ENCODE measurements at regions not wholly inside any gene's neighbourhood (a gene's known extent, or its start where the extent isn't known, plus 50 kb on each side); places are given as distances from the start of the nearest gene placed in this dataset.
A peak's percentile ranks its signal among the peaks of the same experiment; 100 is the strongest.

GRCh38 chr5:8418049-8418426, 549.1 kb downstream of the MTRR start:
- Histone ChIP-seq H3K27ac (ENCODE audit: low read depth, low read length) (no peak overlapping the region), H3K4me1 (ENCODE audit: control insufficient read depth, insufficient read depth, low read length) (no peaks in the 10 kb centered on the region), H3K27me3 (ENCODE audit: control insufficient read depth, insufficient read depth, low read length) (no peaks in the 10 kb centered on the region), H3K9me3 (ENCODE audit: control insufficient read depth, insufficient read depth, low read length) (no peaks in the 10 kb centered on the region), H3K36me3 (ENCODE audit: control insufficient read depth, insufficient read depth, low read length) (no peaks in the 10 kb centered on the region), H3K4me3 (ENCODE audit: low read depth, low read length) (no peak overlapping the region), H3K9ac (ENCODE audit: low read depth, low read length) (no peak overlapping the region)

- Histone ChIP-seq H3K27me3 (ENCODE audit: control insufficient read depth, insufficient read depth, low read length) (no peaks in the 10 kb centered on the region), H3K9ac (ENCODE audit: low read depth, low read length) (no peak overlapping the region)
Measured at GRCh38 chr5:8429778-8430758, 561.1 kb downstream of the MTRR start.

GRCh38 chr5:8434501-8434900, 565.6 kb downstream of the MTRR start:
- Histone ChIP-seq H3K9me3 (ENCODE audit: control insufficient read depth, insufficient read depth, low read length) (no peaks in the 10 kb centered on the region), H3K36me3 (ENCODE audit: control insufficient read depth, insufficient read depth, low read length) (no peaks in the 10 kb centered on the region), H3K9ac (ENCODE audit: low read depth, low read length) (no peak overlapping the region), H3K4me3 (ENCODE audit: low read depth, low read length) (no peak overlapping the region), H3K27ac (ENCODE audit: low read depth, low read length) (no peak overlapping the region), H3K27me3 (ENCODE audit: control insufficient read depth, insufficient read depth, low read length) (no peaks in the 10 kb centered on the region), H3K4me1 (ENCODE audit: control insufficient read depth, insufficient read depth, low read length) (no peaks in the 10 kb centered on the region)

More at GRCh38 chr5:8429778-8430758, 561.1 kb downstream of the MTRR start:
- Histone ChIP-seq H3K9me3 (ENCODE audit: control insufficient read depth, insufficient read depth, low read length) (no peaks in the 10 kb centered on the region), H3K4me3 (ENCODE audit: low read depth, low read length) (no peak overlapping the region), H3K4me1 (ENCODE audit: control insufficient read depth, insufficient read depth, low read length) (no peaks in the 10 kb centered on the region), H3K27ac (ENCODE audit: low read depth, low read length) (no peak overlapping the region), H3K36me3 (ENCODE audit: control insufficient read depth, insufficient read depth, low read length) (no peaks in the 10 kb centered on the region)

GRCh38 chr5:8436924-8437323, 568.0 kb downstream of the MTRR start:
- Histone ChIP-seq H3K4me3 (ENCODE audit: low read depth, low read length) (no peak overlapping the region), H3K27me3 (ENCODE audit: control insufficient read depth, insufficient read depth, low read length) (no peaks in the 10 kb centered on the region), H3K36me3 (ENCODE audit: control insufficient read depth, insufficient read depth, low read length) (no peaks in the 10 kb centered on the region), H3K4me1 (ENCODE audit: control insufficient read depth, insufficient read depth, low read length) (no peaks in the 10 kb centered on the region), H3K9me3 (ENCODE audit: control insufficient read depth, insufficient read depth, low read length) (no peaks in the 10 kb centered on the region), H3K9ac (ENCODE audit: low read depth, low read length) (no peak overlapping the region), H3K27ac (ENCODE audit: low read depth, low read length) (no peak overlapping the region)

GRCh38 chr5:8445139-8445538, 576.2 kb downstream of the MTRR start:
- Histone ChIP-seq H3K4me3 (ENCODE audit: low read depth, low read length) (no peak overlapping the region), H3K4me1 (ENCODE audit: control insufficient read depth, insufficient read depth, low read length) (peaks cover 6% of the 10 kb centered on the region), H3K27me3 (ENCODE audit: control insufficient read depth, insufficient read depth, low read length) (no peaks in the 10 kb centered on the region), H3K36me3 (ENCODE audit: control insufficient read depth, insufficient read depth, low read length) (no peaks in the 10 kb centered on the region), H3K9ac (ENCODE audit: low read depth, low read length) (no peak overlapping the region), H3K27ac (ENCODE audit: low read depth, low read length) (no peak overlapping the region), H3K9me3 (ENCODE audit: control insufficient read depth, insufficient read depth, low read length) (no peaks in the 10 kb centered on the region)

GRCh38 chr5:8446179-8446578, 577.2 kb downstream of the MTRR start:
- H3K36me3 ChIP-seq (ENCODE audit: control insufficient read depth, insufficient read depth, low read length): no peaks in the 10 kb centered on the region
- peaks cover 6% of the 10 kb centered on the region for H3K4me1 ChIP-seq (ENCODE audit: control insufficient read depth, insufficient read depth, low read length)
- H3K27ac ChIP-seq (ENCODE audit: low read depth, low read length): no peak overlapping the region
- no peak overlapping the region for H3K4me3 ChIP-seq (ENCODE audit: low read depth, low read length)
- H3K9ac ChIP-seq (ENCODE audit: low read depth, low read length): no peak overlapping the region
- no peaks in the 10 kb centered on the region for H3K9me3 ChIP-seq (ENCODE audit: control insufficient read depth, insufficient read depth, low read length)
- H3K27me3 ChIP-seq (ENCODE audit: control insufficient read depth, insufficient read depth, low read length): no peaks in the 10 kb centered on the region

- no peak overlapping the region for H3K9ac ChIP-seq (ENCODE audit: low read depth, low read length)
- H3K27me3 ChIP-seq (ENCODE audit: control insufficient read depth, insufficient read depth, low read length): peaks cover 7% of the 10 kb centered on the region; the same call in 1 of the 2 replicates
- no peaks in the 10 kb centered on the region for H3K4me1 ChIP-seq (ENCODE audit: control insufficient read depth, insufficient read depth, low read length)
- no peak overlapping the region for H3K27ac ChIP-seq (ENCODE audit: low read depth, low read length)
- peak overlapping the region; percentile 69 for H3K4me3 ChIP-seq (ENCODE audit: low read depth, low read length)
- H3K9me3 ChIP-seq (ENCODE audit: control insufficient read depth, insufficient read depth, low read length): no peaks in the 10 kb centered on the region; the same call in 1 of the 2 replicates
- H3K36me3 ChIP-seq (ENCODE audit: control insufficient read depth, insufficient read depth, low read length): peaks cover 12% of the 10 kb centered on the region; the same call in 1 of the 2 replicates
Measured at GRCh38 chr5:8456846-8457186, 587.9 kb downstream of the MTRR start.

GRCh38 chr5:8457187-8458037, 588.5 kb downstream of the MTRR start:
- Histone ChIP-seq H3K4me3 (ENCODE audit: low read depth, low read length) (peak overlapping the region; percentile 69), H3K9me3 (ENCODE audit: control insufficient read depth, insufficient read depth, low read length) (no peaks in the 10 kb centered on the region; the same call in 1 of the 2 replicates), H3K4me1 (ENCODE audit: control insufficient read depth, insufficient read depth, low read length) (no peaks in the 10 kb centered on the region), H3K27ac (ENCODE audit: low read depth, low read length) (no peak overlapping the region), H3K9ac (ENCODE audit: low read depth, low read length) (peak overlapping the region; percentile 39; the same call in 1 of the 2 replicates), H3K27me3 (ENCODE audit: control insufficient read depth, insufficient read depth, low read length) (peaks cover 7% of the 10 kb centered on the region; the same call in 1 of the 2 replicates), H3K36me3 (ENCODE audit: control insufficient read depth, insufficient read depth, low read length) (peaks cover 12% of the 10 kb centered on the region; the same call in 1 of the 2 replicates)

GRCh38 chr5:8458038-8458383, 589.1 kb downstream of the MTRR start:
- H3K9me3 ChIP-seq (ENCODE audit: control insufficient read depth, insufficient read depth, low read length): no peaks in the 10 kb centered on the region; the same call in 1 of the 2 replicates
- peak overlapping the region; percentile 69 for H3K4me3 ChIP-seq (ENCODE audit: low read depth, low read length)
- peak overlapping the region; percentile 39; the same call in 1 of the 2 replicates for H3K9ac ChIP-seq (ENCODE audit: low read depth, low read length)
- H3K27ac ChIP-seq (ENCODE audit: low read depth, low read length): no peak overlapping the region
- peaks cover 7% of the 10 kb centered on the region; the same call in 1 of the 2 replicates for H3K27me3 ChIP-seq (ENCODE audit: control insufficient read depth, insufficient read depth, low read length)
- H3K36me3 ChIP-seq (ENCODE audit: control insufficient read depth, insufficient read depth, low read length): peaks cover 12% of the 10 kb centered on the region; the same call in 1 of the 2 replicates
- H3K4me1 ChIP-seq (ENCODE audit: control insufficient read depth, insufficient read depth, low read length): no peaks in the 10 kb centered on the region

- Histone ChIP-seq H3K27me3 (ENCODE audit: control insufficient read depth, insufficient read depth, low read length) (peaks cover 4% of the 10 kb centered on the region; the same call in 1 of the 2 replicates), H3K4me1 (ENCODE audit: control insufficient read depth, insufficient read depth, low read length) (no peaks in the 10 kb centered on the region), H3K27ac (ENCODE audit: low read depth, low read length) (no peak overlapping the region), H3K9me3 (ENCODE audit: control insufficient read depth, insufficient read depth, low read length) (no peaks in the 10 kb centered on the region; the same call in 1 of the 2 replicates), H3K4me3 (ENCODE audit: low read depth, low read length) (no peak overlapping the region), H3K36me3 (ENCODE audit: control insufficient read depth, insufficient read depth, low read length) (peaks cover 12% of the 10 kb centered on the region; the same call in 1 of the 2 replicates), H3K9ac (ENCODE audit: low read depth, low read length) (no peak overlapping the region)
Measured at GRCh38 chr5:8461543-8461942, 592.6 kb downstream of the MTRR start.
